Heart right ventricle (tissue), 16 donors: ENCODE measurements at regions not wholly inside any gene's neighbourhood (a gene's known extent, or its start where the extent isn't known, plus 50 kb on each side); places are given as distances from the start of the nearest gene placed in this dataset.

ENCODE experiments used
- ATAC-seq, 8 donors: fragments of 200-7000 bp; cut with Tn5 transposase; one replicate each; pipeline ENCODE4 v1.9.1; 2020; ENCODE audit warnings: mild to moderate bottlenecking in 8 of 8, moderate library complexity in 8 of 8, moderate number of reproducible peaks in 1 of 8
- DNase-seq, 2 donors: peaks; one replicate each; pipeline ENCODE4 v3.0.0-alpha.2; 2020
- H3K27ac ChIP-seq, 10 donors: fragments of 200-600 bp; sonication (generic) in 2 of 10; one replicate each; pipeline versions ENCODE4 v1.5.0 to v1.8.0; 2020 to 2022; ENCODE audit warnings: mild to moderate bottlenecking in 3 of 10
- H3K27me3 ChIP-seq, 7 donors: fragments of 200-600 bp; one replicate each; pipeline ENCODE4 v1.8.0; 2021 to 2022; ENCODE audit warnings: mild to moderate bottlenecking in 2 of 7
- H3K36me3 ChIP-seq, 9 donors: fragments of 200-600 bp; sonication (generic) in 1 of 9; one replicate each; pipeline versions ENCODE4 v1.5.0 to v1.8.0; 2020 to 2022; ENCODE audit warnings: mild to moderate bottlenecking in 2 of 9
- H3K4me1 ChIP-seq, 9 donors: fragments of 200-600 bp; sonication (generic) in 1 of 9; one replicate each; pipeline versions ENCODE4 v1.5.0 to v1.8.0; 2020 to 2022; ENCODE audit warnings: mild to moderate bottlenecking in 4 of 9
- H3K4me3 ChIP-seq, 10 donors: fragments of 200-600 bp; sonication (generic) in 2 of 10; one replicate each; pipeline versions ENCODE4 v1.5.0 to v1.8.0; 2020 to 2022; ENCODE audit warnings: mild to moderate bottlenecking in 7 of 10, moderate library complexity in 2 of 10
- H3K9me3 ChIP-seq, 11 donors: fragments of 200-600 bp in 10 of 11; sonication (generic) in 2 of 11; one replicate each; pipeline versions ENCODE4 v1.5.0 to v1.8.0; 2013 to 2022; ENCODE audit warnings: mild to moderate bottlenecking in 2 of 11, control low read depth in 1 of 11, moderate library complexity in 1 of 11
- CTCF ChIP-seq, 9 donors: fragments of 200-600 bp; sonication (generic) in 2 of 9; IDR thresholded peaks; one replicate each; pipeline versions ENCODE4 v1.5.0 to v1.8.0; 2021 to 2022; ENCODE audit warnings: antibody characterized with exemption in 9 of 9, mild to moderate bottlenecking in 5 of 9, moderate library complexity in 1 of 9
- WGBS, 2 donors: extraction: QIAGEN DNeasy Blood & Tissue Kit; methylation state at CpG; one replicate each; pipeline ENCODE4 v1.1.7; 2013; ENCODE audit warnings: inconsistent platforms in 1 of 2; 5-methylcytosine and 5-hydroxymethylcytosine counted together
- intact Hi-C, 10 donors: fragments of 100-400 bp; cut with DNase I; formaldehyde crosslinking; loops; one replicate each; pipeline versions ENCODE4 v1.11.1 to v1.14.2; 2022
- donor health status: Arrhythmogenic right ventricular cardiomyopathy.
- donor health status: ischemic (EF 13 %, LVEDD 7.1; RV severe dilation, severe dysfunction).
- donor health status: healthy with polysubstance abuse.
- donor health status: DM: no; HTN: yes; CAD: no.
- donor health status: DM: no; HTN: no; CAD: no.
- donor health status: ischemic (EF 25% LVEDD 6.9; RV normal size, moderate dysfunction).
- donor health status: ischemic (EF 25% LVEDD 5.7; RV mildly dilated, moderate dysfunction).
- donor health status: healthy.
- donor health status: DM: yes; HTN: yes; CAD: no.
- donor health status: Ischemic cardiomyopathy.
- donor health status: ischemic (EF 35%, LVEDD 5.7; RV mildly dilated, moderate dysfunction).
- donor health status: nonischemic (EF 11% LVEDD 7.7; RV severe dilation, severe dysfunction).
- donor health status: DM: yes; HTN: yes; CAD: no.
- donor health status: PGD.
- donor health status: ischemic (EF 29% LVEDD 5.4; RV normal size, mild dysfunction).
- donor health status: nonischemic (EF 23%, LVEDD 6.1; RV moderate dilation, normal function).

- Histone ChIP-seq H3K27me3 (no peaks in the 10 kb centered on the region), H3K36me3 (no peaks in the 10 kb centered on the region), H3K4me1 (peaks cover 0 to 16% (median 8%) of the 10 kb centered on the region in 9 donors), H3K27ac (peak overlapping the region in 1 of 10 donors; percentile 15), H3K4me3 (no peak overlapping the region), H3K9me3 (peaks cover 0 to 7% (median 0%) of the 10 kb centered on the region in 11 donors)
- TF ChIP-seq CTCF (IDR thresholded peaks at IDR 0.05), result peak; percentile 32 to 73 (median 58)
- ATAC-seq (peak in 1 of 8 donors; percentile 38), DNase-seq (no peak)
- intact Hi-C loops, result no loop called here
- WGBS, 2 donors, result 4 to 9% methylated on average over 3 of the region's 3 CpGs
Observed at GRCh38 chr14:39491134-39491571, 58.9 kb upstream of the FBXO33 start.

- H3K4me3 ChIP-seq, result no peak overlapping the region
- ATAC-seq (no peak), DNase-seq (no peak)
- H3K36me3 ChIP-seq, result no peaks in the 10 kb centered on the region
- H3K27me3 ChIP-seq, result no peaks in the 10 kb centered on the region
- H3K27ac ChIP-seq, result no peak overlapping the region
- H3K9me3 ChIP-seq, result no peaks in the 10 kb centered on the region
- TF ChIP-seq CTCF (IDR thresholded peaks at IDR 0.05), result no peak
- peaks cover 0 to 16% (median 8%) of the 10 kb centered on the region in 9 donors for H3K4me1 ChIP-seq
- intact Hi-C loops, result no loop called here
- WGBS, 2 donors, result 46 to 58% methylated on average over 1 of the region's 1 CpG
Observed at GRCh38 chr14:39488600-39488999, 56.4 kb upstream of the FBXO33 start.

- no peak for DNase-seq
- no peak for TF ChIP-seq CTCF (IDR thresholded peaks at IDR 0.05)
- H3K36me3 ChIP-seq, result no peaks in the 10 kb centered on the region
- intact Hi-C loops, result no loop called here
- H3K4me1 ChIP-seq, result no peaks in the 10 kb centered on the region
- H3K27me3 ChIP-seq, result no peaks in the 10 kb centered on the region
- no peak overlapping the region for H3K4me3 ChIP-seq
- H3K27ac ChIP-seq, result no peak overlapping the region
- 74 to 98% methylated on average over 1 of the region's 1 CpG for WGBS, 2 donors
- no peak for ATAC-seq
- H3K9me3 ChIP-seq, result no peaks in the 10 kb centered on the region
Observed at GRCh38 chr14:39483682-39484081, 51.4 kb upstream of the FBXO33 start.
